Fibroblast of villous mesenchyme (primary cell): ENCODE measurements at regions not wholly inside any gene's neighbourhood (a gene's known extent, or its start where the extent isn't known, plus 50 kb on each side); places are given as distances from the start of the nearest gene placed in this dataset.

Experiments used
- DNase-seq: peaks from one replicate; pipeline ENCODE4 v3.0.0-alpha.2; 2010; ENCODE audit warnings: low read depth
- H3K4me3 ChIP-seq: 2 replicates; pipeline ENCODE4 v1.5.1; 2011; ENCODE audit warnings: low read depth, mild to moderate bottlenecking, low read length
- CTCF ChIP-seq: IDR thresholded peaks from 2 replicates; pipeline ENCODE4 v1.5.1; 2012; ENCODE audit warnings: low read depth, mild to moderate bottlenecking, low read length; ENCODE audit not compliant: insufficient read depth

- no peak overlapping the region for H3K4me3 ChIP-seq
- no peak for DNase-seq
- TF ChIP-seq CTCF = no peak
Measured at GRCh38 chr11:115085461-115086210, 407.3 kb downstream of the NXPE2 start.

- no peak for DNase-seq
- TF ChIP-seq CTCF = no peak
- no peak overlapping the region for H3K4me3 ChIP-seq
Measured at GRCh38 chr11:115087791-115088190, 409.5 kb downstream of the NXPE2 start.

GRCh38 chr11:115092516-115092915, 411.7 kb downstream of the CADM1 start:
- no peak overlapping the region for H3K4me3 ChIP-seq
- no peak for TF ChIP-seq CTCF
- DNase-seq = no peak

- TF ChIP-seq CTCF = no peak
- no peak overlapping the region for H3K4me3 ChIP-seq
- peak; percentile 5 for DNase-seq
Measured at GRCh38 chr11:115097796-115098408, 406.3 kb downstream of the CADM1 start.

- H3K4me3 ChIP-seq = no peak overlapping the region
- DNase-seq = no peak
- TF ChIP-seq CTCF = no peak
Measured at GRCh38 chr11:115100706-115101105, 403.5 kb downstream of the CADM1 start.

- no peak for TF ChIP-seq CTCF
- H3K4me3 ChIP-seq = no peak overlapping the region
- no peak for DNase-seq
Measured at GRCh38 chr11:115103921-115104320, 400.3 kb downstream of the CADM1 start.
